ENCODE measurements at regions not wholly inside any gene's neighbourhood (a gene's known extent, or its start where the extent isn't known, plus 50 kb on each side); places are given as distances from the start of the nearest gene placed in this dataset.
A peak's percentile ranks its signal among the peaks of the same experiment; 100 is the strongest.

- TF ChIP-seq CTCF (IDR thresholded peaks at IDR 0.05) (no peak), POLR2A (IDR thresholded peaks at IDR 0.05) (no peak)
- no peak overlapping the region for H3K4me3 ChIP-seq
- H3K36me3 ChIP-seq (replicated peaks in 1 of 2), result no peaks in the 10 kb centered on the region
- DNase-seq, result no peak
- no peaks in the 10 kb centered on the region for H3K4me1 ChIP-seq (replicated peaks in 1 of 2)
- WGBS, 4 donors, result 93 to 94% (median 94%) methylated on average over 9 of the region's 9 CpGs
- H3K27ac ChIP-seq, result no peak overlapping the region
- intact Hi-C loops (cut with DNase I), result no loop called here
- H3K27me3 ChIP-seq, result no peaks in the 10 kb centered on the region
- H3K9me3 ChIP-seq (replicated peaks in 1 of 3), result no peaks in the 10 kb centered on the region
These were observed 403.5 kb downstream of the CADM1 start for GRCh38 chr11:115100706-115101105.

GRCh38 chr11:115103921-115104320, 400.3 kb downstream of the CADM1 start:
- TF ChIP-seq POLR2A (IDR thresholded peaks at IDR 0.05), result no peak
- no peak for TF ChIP-seq CTCF (IDR thresholded peaks at IDR 0.05)
- Histone ChIP-seq H3K9me3 (replicated peaks in 1 of 3) (no peaks in the 10 kb centered on the region), H3K4me1 (replicated peaks in 1 of 2) (no peaks in the 10 kb centered on the region), H3K36me3 (replicated peaks in 1 of 2) (no peaks in the 10 kb centered on the region), H3K27me3 (no peaks in the 10 kb centered on the region), H3K27ac (no peak overlapping the region), H3K4me3 (no peak overlapping the region)
- 81 to 87% (median 84%) methylated on average over 7 of the region's 7 CpGs for WGBS, 4 donors
- intact Hi-C loops (cut with DNase I), result no loop called here
- DNase-seq, result no peak

GRCh38 chr11:115104851-115105453, 399.3 kb downstream of the CADM1 start:
- no peak overlapping the region for H3K4me3 ChIP-seq
- no peaks in the 10 kb centered on the region for H3K9me3 ChIP-seq (replicated peaks in 1 of 3)
- TF ChIP-seq CTCF (IDR thresholded peaks at IDR 0.05) (no peak), POLR2A (IDR thresholded peaks at IDR 0.05) (no peak)
- no peaks in the 10 kb centered on the region for H3K36me3 ChIP-seq (replicated peaks in 1 of 2)
- DNase-seq, result peak in 5 of 7 donors; percentile 15 to 44 (median 33)
- H3K27ac ChIP-seq, result no peak overlapping the region
- intact Hi-C loops (cut with DNase I), result no loop called here
- H3K4me1 ChIP-seq (replicated peaks in 1 of 2), result no peaks in the 10 kb centered on the region
- no peaks in the 10 kb centered on the region for H3K27me3 ChIP-seq
- WGBS, 4 donors, result 37 to 50% (median 46%) methylated on average over 9 of the region's 9 CpGs

GRCh38 chr11:115111066-115111465, 393.1 kb downstream of the CADM1 start:
- no peak for DNase-seq
- WGBS, 4 donors, result 91 to 97% (median 94%) methylated on average over 5 of the region's 5 CpGs
- H3K27me3 ChIP-seq, result no peaks in the 10 kb centered on the region

More at GRCh38 chr11:115111066-115111465, 393.1 kb downstream of the CADM1 start:
- TF ChIP-seq CTCF (IDR thresholded peaks at IDR 0.05), result no peak
- no peak for TF ChIP-seq POLR2A (IDR thresholded peaks at IDR 0.05)
- intact Hi-C loops (cut with DNase I), result no loop called here
- Histone ChIP-seq H3K36me3 (replicated peaks in 1 of 2) (no peaks in the 10 kb centered on the region), H3K4me3 (no peak overlapping the region), H3K4me1 (replicated peaks in 1 of 2) (no peaks in the 10 kb centered on the region), H3K9me3 (replicated peaks in 1 of 3) (no peaks in the 10 kb centered on the region), H3K27ac (no peak overlapping the region)

All from adrenal gland (tissue), 9 donors.